ENCODE measurements at regions not wholly inside any gene's neighbourhood (a gene's known extent, or its start where the extent isn't known, plus 50 kb on each side); places are given as distances from the start of the nearest gene placed in this dataset.

GRCh38 chr5:10844016-10844415 is 83.0 kb upstream of the DAP start (continued):
- TF ChIP-seq RNF2 (IDR thresholded peaks at IDR 0.05; ENCODE audit: borderline replicate concordance, low read depth, low read length, missing control alignments, poor library complexity, severe bottlenecking) (no peak), ATF2 (IDR thresholded peaks at IDR 0.05; ENCODE audit: low read length) (no peak)

Measured in H1 (cell line).